Stimulated activated CD8-positive, alpha-beta memory T cell treated with anti-CD3 and anti-CD28 coated beads, Interleukin-15, amount 100 ng/mL, for 1 hour (primary cell): ENCODE measurements at regions not wholly inside any gene's neighbourhood (a gene's known extent, or its start where the extent isn't known, plus 50 kb on each side); places are given as distances from the start of the nearest gene placed in this dataset.

Source experiments
- DNase-seq: peaks from one replicate; pipeline ENCODE4 v3.0.0-alpha.2; 2020; ENCODE audit warnings: low read depth

DNA sequence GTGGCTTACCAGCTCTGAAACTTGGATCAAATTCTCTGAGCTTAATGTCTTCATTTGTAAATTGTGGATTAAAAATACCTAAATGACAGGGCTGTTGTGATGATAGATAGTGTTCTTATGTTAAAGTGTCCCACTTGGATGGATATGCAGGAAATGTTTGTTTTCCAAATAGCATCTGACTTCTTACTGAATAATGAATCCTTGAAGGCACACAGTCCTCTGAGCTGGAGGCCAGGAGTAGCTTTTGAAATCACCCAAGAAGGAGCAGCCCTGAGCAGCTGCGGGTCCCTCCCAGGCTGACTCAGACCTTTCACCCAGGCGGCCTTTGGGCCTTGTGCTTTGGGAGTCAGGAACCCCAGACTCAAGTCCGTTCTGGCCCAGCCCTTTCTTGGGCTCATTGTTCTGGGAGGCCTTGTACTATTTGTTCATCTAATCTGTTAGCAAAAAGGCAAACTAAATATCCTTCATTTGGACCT lies 173.0 kb upstream of the GATA6 start:
- DNase-seq = no peak

DNA sequence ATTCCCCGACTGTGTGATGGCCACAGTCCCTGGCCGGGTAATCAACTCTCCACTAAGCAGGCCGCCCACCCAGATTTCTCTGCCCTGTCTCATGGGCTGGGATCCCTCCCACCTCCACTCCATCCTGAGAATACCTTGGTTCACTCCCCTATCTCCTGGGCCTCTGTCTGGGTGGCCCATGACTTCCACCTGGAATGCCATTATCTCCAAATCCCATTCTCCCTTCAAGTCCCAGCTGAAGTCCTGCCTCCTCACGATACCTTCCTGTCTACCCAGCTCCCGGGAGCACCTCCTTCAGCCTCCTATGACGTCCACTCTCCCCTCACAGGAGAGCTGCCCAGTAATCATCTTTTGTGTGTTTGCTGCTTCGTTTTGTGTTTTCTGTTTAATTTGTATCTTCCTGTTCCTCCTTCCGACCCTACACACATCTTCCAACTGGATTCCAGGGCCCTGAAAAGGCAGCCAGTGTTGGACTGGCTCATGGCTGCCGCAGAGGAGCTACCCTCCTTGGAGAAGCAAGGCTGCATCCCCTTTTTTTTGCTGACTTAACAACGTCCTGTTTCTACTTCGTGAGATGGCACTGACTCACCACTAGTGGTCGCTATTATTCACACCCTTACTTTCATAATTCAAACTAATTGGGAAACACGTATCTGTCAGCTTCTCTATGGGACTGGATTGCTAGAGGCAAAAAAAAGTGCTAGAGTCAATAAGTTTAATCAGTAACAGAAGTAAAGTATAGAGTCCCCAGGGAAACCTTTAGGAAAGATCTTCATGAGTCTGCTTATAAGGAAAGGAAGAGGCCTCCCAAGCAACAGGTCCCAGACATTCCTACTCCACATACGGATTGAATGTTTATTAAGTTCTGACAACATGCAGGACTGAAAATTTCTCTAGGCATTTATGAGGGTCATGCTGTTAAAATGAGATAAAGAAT lies 171.9 kb upstream of the GATA6 start:
- DNase-seq = no peak

DNA sequence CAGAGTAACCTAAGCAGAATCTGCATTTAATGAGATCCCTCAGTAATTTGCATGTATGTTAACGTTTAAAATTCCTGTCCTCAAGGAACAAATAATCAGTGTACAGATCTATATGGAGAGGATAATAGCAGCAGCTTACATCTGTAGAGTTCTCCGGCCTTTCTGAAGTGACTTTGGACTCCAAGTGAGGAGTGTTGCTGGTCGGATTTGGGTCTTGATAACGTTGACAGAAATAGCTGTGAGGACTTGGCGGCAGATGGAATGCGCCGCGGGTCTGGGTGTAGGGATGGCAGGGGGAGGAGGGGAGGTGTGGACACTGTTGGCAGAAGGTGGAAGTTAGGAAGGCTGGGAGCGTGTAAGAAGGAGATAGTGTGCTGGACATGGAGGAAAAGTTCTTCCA lies 170.9 kb upstream of the GATA6 start:
- no peak for DNase-seq

DNA sequence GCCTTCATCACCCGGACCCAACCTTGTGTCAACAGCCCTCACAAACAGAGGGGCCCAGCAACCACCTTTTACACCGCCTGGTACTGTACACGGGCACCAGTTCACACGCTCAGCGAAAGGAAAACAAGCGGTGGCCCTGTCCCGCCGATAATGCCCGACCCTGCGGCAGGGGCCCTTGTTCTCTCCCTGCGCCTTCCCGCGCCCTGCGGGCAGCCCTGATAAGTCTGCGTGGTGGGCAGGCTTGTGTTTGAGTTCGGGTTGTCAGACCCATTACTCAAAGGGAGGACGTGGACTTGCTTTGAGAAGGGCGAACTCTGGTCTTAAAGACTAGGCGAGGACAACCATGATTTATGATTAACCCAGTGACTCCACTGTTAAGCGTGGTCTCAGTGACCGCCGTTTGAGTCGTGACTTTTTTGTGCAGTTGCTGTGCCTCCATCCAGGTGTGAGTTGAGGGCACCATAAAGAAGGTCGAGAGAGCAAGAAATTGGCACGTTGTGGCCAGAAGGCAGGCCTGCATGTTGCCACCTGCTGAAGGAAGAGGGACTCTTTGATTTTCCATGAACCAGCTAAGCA lies 167.4 kb upstream of the GATA6 start:
- DNase-seq = no peak

DNA sequence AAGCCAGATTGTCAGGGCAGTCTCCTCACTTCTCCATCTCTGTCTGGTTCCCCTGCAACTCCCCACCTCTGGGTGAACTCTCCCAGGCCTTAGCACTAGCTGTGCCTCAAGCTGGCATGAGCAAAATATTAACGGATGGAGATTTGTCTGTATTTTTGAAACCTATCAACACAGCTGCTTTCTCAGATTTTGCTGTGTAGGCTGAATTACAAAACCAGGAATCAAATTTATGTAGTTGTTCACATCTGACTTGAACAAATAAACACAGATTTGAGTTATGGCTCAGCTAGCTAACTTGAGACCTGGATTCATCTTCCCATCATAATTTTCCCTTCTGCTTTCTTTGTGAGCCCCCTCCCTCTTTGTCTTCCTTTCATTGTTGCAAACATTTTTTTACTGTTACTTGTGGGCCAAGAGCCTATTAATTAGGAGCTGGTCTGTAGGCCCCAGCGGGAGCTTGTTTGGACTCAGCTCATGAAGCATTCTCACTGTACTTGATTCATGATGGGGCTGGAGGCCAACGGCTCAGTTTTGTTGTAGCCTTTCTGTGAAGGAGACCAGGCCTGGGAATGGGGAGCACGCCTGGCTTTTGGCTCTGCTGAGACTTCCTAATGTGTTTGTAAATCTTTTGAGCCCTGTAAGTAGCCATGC lies 164.1 kb upstream of the GATA6 start:
- DNase-seq = no peak

DNA sequence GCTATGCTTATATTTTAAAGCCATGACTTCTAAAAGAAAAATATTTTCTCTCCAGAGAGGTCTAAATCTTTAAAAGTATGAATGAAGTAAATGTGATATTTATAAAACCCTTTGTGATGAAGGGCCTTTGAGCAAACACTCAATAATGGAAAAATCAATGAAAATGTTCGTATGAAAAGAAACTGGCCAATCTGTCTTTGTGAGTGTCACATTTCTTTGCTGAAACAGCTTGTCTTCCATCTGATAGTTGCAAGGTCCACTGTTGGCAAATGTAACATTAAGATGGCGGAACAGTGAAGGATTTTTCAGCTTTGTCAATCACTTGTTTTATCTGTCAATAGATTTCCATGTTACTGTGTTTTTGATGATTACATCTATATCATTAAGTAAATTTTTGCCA lies 162.9 kb upstream of the GATA6 start:
- DNase-seq = no peak

DNA sequence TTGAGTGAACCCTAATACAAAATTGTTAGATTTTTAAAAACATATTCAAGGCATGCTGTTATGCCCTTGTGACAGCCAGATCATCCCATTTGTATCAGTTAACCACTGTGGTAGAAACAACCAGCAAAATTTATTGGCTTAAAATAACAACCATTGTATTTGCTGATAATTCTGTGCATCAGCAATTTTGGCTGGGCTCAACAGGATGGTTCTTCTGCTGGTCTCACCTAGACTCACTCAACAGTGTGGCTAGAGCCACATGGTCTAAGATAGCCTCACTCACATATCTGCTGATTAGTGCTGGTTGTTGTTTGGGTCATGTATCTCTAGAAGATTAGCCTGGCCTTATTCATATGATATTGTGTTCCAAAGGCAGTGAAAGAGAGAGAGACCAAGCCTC lies 160.1 kb upstream of the GATA6 start:
- no peak for DNase-seq

DNA sequence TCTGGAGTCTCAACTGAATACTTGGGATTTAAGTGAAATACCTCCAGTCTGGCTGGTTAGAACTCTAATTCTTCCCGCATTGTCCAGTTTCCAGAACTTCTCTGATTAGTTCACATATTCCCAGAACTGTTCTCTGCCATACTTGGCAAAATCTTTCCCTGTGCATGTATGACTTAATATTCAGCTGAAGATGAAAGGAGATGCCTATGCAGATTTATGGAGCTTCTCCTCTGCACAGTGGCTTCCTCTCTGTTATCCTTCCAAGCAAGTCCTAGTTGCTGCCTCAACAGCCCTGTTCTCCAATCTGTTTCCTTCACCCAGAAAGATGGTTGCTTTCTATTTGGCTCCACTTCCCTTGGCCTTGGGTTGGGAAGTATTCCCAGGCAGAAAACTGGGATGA lies 155.4 kb upstream of the GATA6 start:
- no peak for DNase-seq

DNA sequence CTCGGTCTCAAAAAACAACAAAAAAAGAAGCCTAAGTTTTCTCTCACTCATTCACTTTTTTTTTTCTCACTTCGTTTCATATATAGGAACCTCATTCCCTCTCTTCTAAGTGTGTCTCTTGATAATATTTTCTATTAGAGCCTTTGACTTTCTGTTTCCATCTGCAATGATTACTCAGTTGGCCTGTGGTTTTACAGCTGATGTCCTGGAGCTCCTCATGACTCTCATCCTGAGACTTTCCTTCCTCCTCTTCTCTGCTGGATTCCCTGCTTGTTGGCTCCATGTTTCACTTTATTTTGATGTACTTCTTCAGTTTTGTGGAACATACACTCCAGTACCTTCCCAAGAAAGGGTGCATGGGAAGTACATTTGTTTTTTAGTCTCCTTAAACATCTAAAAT lies 154.2 kb upstream of the GATA6 start:
- DNase-seq = no peak

DNA sequence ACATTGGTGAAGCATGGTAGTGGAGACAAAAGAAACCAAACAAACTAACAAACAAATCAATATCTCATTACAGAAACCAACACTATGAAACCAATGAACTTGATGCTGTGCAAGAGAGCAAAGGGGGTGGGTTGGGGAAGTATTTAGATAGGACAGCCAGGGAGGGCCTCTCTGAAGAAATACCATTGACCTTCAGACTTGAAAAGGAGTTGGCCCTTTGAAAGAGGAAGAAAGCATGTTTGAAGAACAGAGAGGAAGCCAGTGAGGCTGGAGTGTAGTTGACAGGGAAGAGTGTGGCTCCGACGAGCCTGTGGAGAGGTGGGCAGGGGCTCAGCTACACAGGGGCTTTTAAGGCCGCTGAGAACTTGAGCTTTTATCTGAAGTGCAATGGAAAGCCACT lies 151.0 kb upstream of the GATA6 start:
- DNase-seq = no peak

DNA sequence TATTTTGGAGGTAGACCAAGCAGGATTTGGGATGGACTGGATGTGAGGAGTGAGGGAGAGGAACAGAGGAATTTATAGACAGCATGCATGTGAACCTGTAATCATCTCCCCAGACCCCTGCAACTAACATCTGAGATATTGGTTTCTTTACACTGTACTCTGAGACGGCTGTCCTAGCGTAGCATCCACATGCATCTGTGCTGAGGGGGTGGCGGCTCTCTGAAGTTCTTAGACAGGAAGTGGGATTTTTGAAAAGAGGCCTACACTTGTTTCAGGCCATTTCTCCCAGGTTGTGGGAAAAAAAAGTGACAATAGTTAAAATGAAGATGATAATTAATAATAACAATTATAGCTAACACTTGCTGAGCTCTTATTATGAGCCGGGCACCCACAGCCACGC lies 150.2 kb upstream of the GATA6 start:
- DNase-seq = no peak

DNA sequence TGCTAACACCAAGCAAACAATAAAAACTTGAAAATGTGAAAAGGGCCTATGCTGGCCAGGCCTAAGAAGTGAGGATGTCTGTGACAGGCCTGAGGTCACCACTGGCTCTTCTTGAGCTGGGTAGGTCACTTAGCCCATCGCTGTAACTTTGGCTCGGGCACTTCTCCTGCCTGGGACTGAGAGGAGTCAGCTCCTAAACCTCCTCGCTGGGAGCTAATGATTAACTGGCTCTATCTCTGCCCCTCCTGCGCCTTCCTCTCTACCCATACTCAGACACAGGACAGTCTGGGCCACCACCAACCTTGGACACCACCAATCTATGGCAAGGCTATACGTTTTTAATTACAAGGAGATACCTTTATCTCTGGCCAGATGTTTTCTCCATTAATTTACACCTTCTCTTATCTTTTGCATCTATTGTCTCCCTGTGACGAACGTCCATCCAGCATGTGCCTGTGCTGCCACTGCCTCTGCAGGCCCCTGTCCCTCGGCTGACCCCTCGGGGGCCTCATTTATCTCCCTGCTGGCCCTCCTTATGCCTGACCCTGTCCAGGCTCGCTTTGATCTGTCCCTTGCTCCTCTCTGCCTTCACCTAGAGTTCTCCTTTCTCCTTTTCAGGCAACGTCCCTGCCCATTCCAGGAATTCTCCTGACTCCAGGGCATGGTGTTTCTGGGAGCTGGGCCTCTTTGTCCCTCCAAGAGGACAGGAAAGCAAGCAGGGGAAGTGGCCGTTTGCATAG lies 149.1 kb upstream of the GATA6 start:
- no peak for DNase-seq

DNA sequence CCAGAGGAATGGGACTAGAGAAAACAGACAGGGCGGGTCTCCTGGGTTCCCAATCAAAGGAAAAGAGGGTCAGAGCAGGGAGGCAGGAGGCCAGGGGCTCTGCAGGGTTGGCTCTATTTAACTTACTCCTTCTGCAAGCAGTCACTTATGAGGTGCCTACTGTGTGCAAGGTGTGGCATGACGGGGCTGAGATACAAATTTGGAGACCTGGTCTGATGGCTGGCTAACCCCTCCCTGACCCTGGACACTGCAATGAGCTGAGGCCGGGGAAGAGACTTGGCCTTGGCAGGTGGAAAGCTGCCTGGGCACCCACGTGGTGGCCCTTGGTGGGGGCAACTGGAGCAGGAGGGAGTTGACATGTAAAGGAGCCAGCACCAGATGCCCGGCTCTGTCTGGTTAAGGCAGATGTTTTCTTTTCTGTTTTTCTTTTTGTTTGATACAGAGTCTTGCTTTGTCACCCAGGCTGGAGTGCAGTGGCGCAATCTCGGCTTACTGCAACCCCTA lies 148.5 kb upstream of the GATA6 start:
- no peak for DNase-seq

DNA sequence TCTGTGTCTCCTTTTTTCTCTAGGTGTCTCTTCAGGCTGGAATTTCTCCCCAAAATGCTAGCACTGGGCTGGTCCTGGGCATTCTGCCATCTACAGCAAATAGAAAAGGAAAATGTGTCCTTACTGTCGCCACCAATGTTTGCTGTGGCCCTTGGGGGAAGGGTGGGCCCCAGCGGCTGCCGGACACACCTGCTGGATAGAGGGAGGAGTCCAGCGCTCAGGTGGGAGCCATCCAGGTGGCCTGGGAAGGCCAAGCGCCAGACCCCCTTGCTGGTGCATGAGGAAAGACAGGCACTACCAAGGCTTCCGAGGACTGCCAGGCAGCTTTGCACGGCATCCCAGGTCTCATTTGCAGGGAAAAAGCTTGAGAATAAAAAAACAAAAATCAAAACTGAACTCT lies 147.7 kb upstream of the GATA6 start:
- DNase-seq = no peak

DNA sequence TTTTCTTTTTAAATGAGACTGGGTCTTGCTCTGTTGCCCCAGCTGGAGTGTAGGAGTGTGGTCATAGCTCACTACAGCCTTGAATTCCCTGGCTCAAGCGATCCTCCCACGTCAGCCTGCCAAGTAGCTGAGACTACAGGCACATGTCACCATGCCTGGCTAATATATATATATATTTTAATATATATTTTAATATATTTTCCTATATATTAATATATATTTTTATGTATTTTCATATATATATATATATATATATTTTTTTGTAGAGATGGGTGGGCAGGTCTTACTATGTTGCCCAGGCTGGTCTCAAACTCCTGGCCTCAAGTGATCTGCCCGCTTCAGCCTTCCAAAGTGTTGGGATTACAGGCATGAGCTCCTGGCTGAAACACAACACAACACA lies 144.5 kb upstream of the GATA6 start:
- DNase-seq = no peak

DNA sequence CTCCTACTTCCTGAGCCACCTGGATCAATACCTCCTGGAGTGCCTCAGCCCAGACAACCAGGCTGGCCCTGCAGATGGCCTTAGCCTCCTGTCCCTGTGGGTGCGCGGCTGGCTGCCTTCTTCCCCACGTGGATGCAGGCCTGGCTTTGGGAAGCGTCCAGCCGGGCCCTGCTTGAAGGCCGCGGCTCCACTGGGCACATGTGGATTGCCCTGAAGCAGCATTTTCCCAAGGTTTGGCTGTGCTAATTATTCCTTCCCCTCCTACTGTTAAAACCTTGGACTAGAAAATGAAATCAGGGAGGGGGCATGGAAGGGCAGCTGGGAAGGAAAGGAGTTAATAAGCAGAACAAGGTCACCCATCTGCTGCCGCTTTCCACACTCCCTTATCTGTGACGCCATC lies 143.0 kb upstream of the GATA6 start:
- no peak for DNase-seq

DNA sequence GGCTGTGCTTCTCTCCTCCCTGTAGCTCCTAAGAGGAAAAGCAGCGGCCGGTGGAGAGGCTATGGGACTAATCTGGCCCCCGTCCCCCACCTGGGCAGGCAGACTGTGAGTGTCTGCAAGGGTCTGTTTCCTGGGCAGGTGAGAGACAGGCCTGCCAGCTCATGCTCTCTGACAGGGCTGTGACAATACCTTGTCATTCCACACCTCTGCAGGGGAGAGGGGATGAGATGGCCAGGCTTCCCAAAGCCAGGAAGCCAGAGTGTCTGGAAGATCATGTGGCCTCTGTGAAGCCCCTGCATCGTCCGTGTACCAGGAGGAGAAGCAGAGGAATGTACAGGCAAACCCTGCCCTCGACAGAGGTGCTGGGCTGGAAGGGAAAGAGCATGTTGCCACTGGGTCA lies 142.5 kb upstream of the GATA6 start:
- no peak for DNase-seq

DNA sequence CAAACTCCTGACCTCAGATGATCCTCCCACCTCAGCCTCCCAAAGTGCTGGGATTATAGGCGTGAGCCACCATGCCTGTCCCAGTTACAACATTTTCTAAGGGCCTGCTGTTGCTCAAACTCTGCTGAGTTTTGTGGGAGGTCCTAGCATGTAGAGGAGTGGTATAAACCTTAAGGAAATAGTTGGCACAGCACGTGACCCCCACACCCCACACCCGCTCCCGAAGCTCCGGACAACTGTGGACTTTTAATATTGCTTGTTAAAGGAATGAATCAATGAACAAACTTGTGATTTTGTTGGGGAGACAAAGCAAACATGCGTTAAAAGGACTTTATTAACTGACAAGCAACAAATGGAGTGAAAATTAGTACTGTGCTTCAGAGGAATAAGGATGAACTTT lies 137.8 kb upstream of the GATA6 start:
- no peak for DNase-seq

DNA sequence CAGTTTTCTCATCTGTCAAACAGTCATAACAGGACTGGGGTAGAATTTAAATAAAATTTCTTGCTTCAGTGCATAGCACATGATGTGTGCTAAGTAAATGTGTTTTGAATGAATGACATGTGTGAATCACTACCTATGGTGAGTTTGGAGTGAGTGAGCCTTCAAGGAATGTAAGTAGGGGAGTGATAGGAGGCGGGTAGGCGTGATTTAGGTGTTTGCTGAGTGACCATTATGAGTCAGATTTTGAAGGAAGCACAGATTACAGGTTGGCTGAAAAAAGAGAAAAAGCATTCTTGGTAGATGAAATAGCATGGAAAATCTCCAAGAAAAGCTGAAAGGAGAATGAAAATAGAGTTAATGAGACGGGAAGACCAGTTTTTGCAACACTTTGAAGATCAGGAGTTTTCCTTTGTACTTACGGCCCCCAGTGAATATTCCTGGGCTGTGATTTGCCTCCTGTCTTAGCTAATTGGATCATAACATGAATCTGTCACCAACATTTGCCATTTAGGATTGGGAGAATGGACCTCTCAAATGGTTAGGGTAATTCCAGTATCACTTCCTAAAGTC lies 136.9 kb upstream of the GATA6 start:
- DNase-seq = no peak

DNA sequence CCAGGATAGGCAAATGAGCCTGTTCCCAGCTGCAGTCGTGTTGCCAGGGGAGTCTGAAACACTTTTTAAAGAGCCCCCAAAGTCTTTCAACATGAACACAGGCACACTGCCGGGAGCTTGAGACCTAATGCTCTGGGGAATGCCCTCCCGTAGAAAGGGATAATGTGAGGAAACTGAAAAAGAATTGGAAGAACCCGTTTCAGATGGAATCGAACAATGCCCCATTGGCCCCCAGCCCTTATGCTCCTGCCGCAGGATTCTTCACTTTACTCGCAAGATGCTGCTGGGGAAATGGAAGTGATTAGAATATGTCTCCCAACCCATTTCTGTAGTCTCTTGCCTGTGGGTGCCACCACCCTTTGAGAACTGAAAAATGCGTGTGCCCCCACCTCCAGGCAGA lies 136.3 kb upstream of the GATA6 start:
- no peak for DNase-seq

DNA sequence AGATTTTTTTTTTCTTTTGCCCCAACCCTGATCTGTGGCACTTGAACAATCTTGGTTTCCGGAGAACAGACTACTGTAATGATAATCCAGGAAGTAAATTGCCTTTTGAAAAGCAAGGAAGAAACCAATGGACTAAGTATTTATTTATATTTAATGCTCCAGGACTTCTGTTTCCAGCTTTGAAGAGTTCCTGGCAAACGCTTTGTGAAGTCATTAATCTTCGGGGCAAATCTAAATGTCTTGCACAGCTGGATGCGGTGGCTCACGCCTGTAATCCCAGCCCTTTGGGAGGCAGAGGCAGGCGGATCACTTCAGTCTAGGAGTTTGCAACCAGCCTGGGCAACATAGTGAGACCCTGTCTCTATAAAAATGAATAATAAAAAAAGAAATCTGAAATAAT lies 135.1 kb upstream of the GATA6 start:
- DNase-seq = no peak

DNA sequence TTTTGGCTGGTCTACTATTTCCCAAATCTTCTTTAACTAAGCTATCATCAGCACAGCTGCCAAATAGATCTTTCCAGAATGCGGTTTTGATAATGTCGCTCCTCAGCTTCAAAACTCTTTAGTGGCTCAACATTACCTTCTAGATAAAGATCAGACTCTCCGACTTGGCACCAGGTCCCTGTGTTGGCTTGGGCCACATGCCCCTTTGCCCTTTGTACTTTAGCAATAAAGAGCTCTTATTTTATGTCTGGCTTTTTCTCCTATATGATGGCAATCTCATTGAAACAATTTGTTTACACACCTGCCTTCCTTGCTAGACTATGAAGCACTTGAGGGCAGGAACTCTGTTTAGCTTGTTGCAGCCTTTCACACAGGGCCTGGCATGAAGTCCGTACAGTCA lies 128.9 kb upstream of the GATA6 start:
- DNase-seq = no peak
